ENCODE measurements at regions not wholly inside any gene's neighbourhood (a gene's known extent, or its start where the extent isn't known, plus 50 kb on each side); places are given as distances from the start of the nearest gene placed in this dataset.
"Not testable (repeated sequence)": the region's sequence is repeated elsewhere in the genome, so short reads cannot be mapped to it uniquely, and the experiment has no call there.

GRCh38 chr10:78210976-78211375 is 177.3 kb downstream of the RPS24 start:
- no peak for DNase-seq (ENCODE audit: low read depth)

GRCh38 chr10:78211561-78212051 is 177.9 kb downstream of the RPS24 start:
- DNase-seq (ENCODE audit: low read depth), result no peak

GRCh38 chr10:78212060-78212785 is 178.6 kb downstream of the RPS24 start:
- no peak for DNase-seq (ENCODE audit: low read depth)

GRCh38 chr10:78212786-78213175 is 179.1 kb downstream of the RPS24 start:
- DNase-seq (ENCODE audit: low read depth), result no peak

GRCh38 chr10:78214955-78215354 is 181.3 kb downstream of the RPS24 start:
- DNase-seq (ENCODE audit: low read depth), result no peak

- no peak for DNase-seq (ENCODE audit: low read depth)
These were observed 182.0 kb downstream of the RPS24 start for GRCh38 chr10:78215645-78216044.

- no peak for DNase-seq (ENCODE audit: low read depth)
These were observed 183.7 kb downstream of the RPS24 start for GRCh38 chr10:78217336-78217735.

- DNase-seq (ENCODE audit: low read depth), result no peak
These were observed 185.3 kb downstream of the RPS24 start for GRCh38 chr10:78218798-78219490.

GRCh38 chr10:78219568-78219967 is 185.9 kb downstream of the RPS24 start:
- not testable (repeated sequence) for DNase-seq (ENCODE audit: low read depth)

- DNase-seq (ENCODE audit: low read depth), result no peak
These were observed 187.1 kb downstream of the RPS24 start for GRCh38 chr10:78220781-78221180.

- no peak for DNase-seq (ENCODE audit: low read depth)
These were observed 188.6 kb downstream of the RPS24 start for GRCh38 chr10:78222096-78222790.

- DNase-seq (ENCODE audit: low read depth), result no peak
These were observed 189.4 kb downstream of the RPS24 start for GRCh38 chr10:78223088-78223487.

GRCh38 chr10:78224602-78225001 is 190.9 kb downstream of the RPS24 start:
- DNase-seq (ENCODE audit: low read depth), result no peak

GRCh38 chr10:78225594-78225993 is 191.9 kb downstream of the RPS24 start:
- DNase-seq (ENCODE audit: low read depth), result no peak

- no peak for DNase-seq (ENCODE audit: low read depth)
These were observed 195.8 kb downstream of the RPS24 start for GRCh38 chr10:78229489-78229888.

- DNase-seq (ENCODE audit: low read depth), result no peak
These were observed 196.4 kb downstream of the RPS24 start for GRCh38 chr10:78229950-78230675.

GRCh38 chr10:78231327-78231726 is 197.7 kb downstream of the RPS24 start:
- no peak for DNase-seq (ENCODE audit: low read depth)

GRCh38 chr10:78231939-78232338 is 198.3 kb downstream of the RPS24 start:
- DNase-seq (ENCODE audit: low read depth), result no peak

GRCh38 chr10:78236416-78237015 is 202.9 kb downstream of the RPS24 start:
- no peak for DNase-seq (ENCODE audit: low read depth)

- DNase-seq (ENCODE audit: low read depth), result not testable (repeated sequence)
These were observed 204.3 kb downstream of the RPS24 start for GRCh38 chr10:78237951-78238350.

- no peak for DNase-seq (ENCODE audit: low read depth)
These were observed 213.6 kb downstream of the RPS24 start for GRCh38 chr10:78247266-78247665.

GRCh38 chr10:78247821-78248220 is 214.2 kb downstream of the RPS24 start:
- DNase-seq (ENCODE audit: low read depth), result no peak

All from stimulated activated CD4-positive, alpha-beta T cell treated with anti-CD3 and anti-CD28 coated beads, Interleukin-2, amount 100 ng/mL, for 4 hours (primary cell).